Dendritic cell treated with granulocyte-macrophage colony-stimulating factor and Interleukin-4, amounts not matched to agents 40 ng/mL and 50 ng/mL, for 4 days (primary cell): ENCODE measurements at regions not wholly inside any gene's neighbourhood (a gene's known extent, or its start where the extent isn't known, plus 50 kb on each side); places are given as distances from the start of the nearest gene placed in this dataset.
"Not testable (repeated sequence)": the region's sequence is repeated elsewhere in the genome, so short reads cannot be mapped to it uniquely, and the experiment has no call there.

Experiments used
- H3K27ac Mint-ChIP-seq: one replicate; pipeline ENCODE4 v1.8.0; 2022; ENCODE audit warnings: mild to moderate bottlenecking, mixed read lengths
- H3K27me3 Mint-ChIP-seq: one replicate; pipeline ENCODE4 v1.8.0; 2022; ENCODE audit warnings: mild to moderate bottlenecking, mixed read lengths
- H3K36me3 Mint-ChIP-seq: one replicate; pipeline ENCODE4 v1.8.0; 2022; ENCODE audit warnings: low read depth, mixed read lengths
- H3K4me1 Mint-ChIP-seq: one replicate; pipeline ENCODE4 v1.8.0; 2022; ENCODE audit warnings: low read depth, mixed read lengths
- H3K4me3 Mint-ChIP-seq: one replicate; pipeline ENCODE4 v1.8.0; 2022; ENCODE audit warnings: mild to moderate bottlenecking, moderate library complexity, mixed read lengths
- H3K9me3 Mint-ChIP-seq: one replicate; pipeline ENCODE4 v1.8.0; 2022; ENCODE audit warnings: mixed read lengths
- intact Hi-C: fragments of 100-400 bp; cut with micrococcal nuclease; formaldehyde crosslinking; loops from one replicate; pipeline ENCODE4 v1.15.0; 2022

- Mint-ChIP-seq H3K9me3 (no peaks in the 10 kb centered on the region), H3K27me3 (no peaks in the 10 kb centered on the region), H3K36me3 (no peaks in the 10 kb centered on the region), H3K4me3 (no peak overlapping the region), H3K27ac (no peak overlapping the region), H3K4me1 (no peaks in the 10 kb centered on the region)
- intact Hi-C loops, result no loop called here
Observed at GRCh38 chr2:14773696-14774095, 141.2 kb downstream of the LRATD1 start.

- H3K27ac Mint-ChIP-seq, result no peak overlapping the region
- no peaks in the 10 kb centered on the region for H3K4me1 Mint-ChIP-seq
- no peaks in the 10 kb centered on the region for H3K36me3 Mint-ChIP-seq
- intact Hi-C loops, result no loop called here
- H3K4me3 Mint-ChIP-seq, result no peak overlapping the region
- H3K27me3 Mint-ChIP-seq, result no peaks in the 10 kb centered on the region
- no peaks in the 10 kb centered on the region for H3K9me3 Mint-ChIP-seq
Observed at GRCh38 chr2:14774436-14774968, 142.0 kb downstream of the LRATD1 start.

- intact Hi-C loops, result no loop called here
- Mint-ChIP-seq H3K36me3 (no peaks in the 10 kb centered on the region), H3K27ac (no peak overlapping the region), H3K4me1 (no peaks in the 10 kb centered on the region), H3K27me3 (no peaks in the 10 kb centered on the region), H3K9me3 (no peaks in the 10 kb centered on the region), H3K4me3 (no peak overlapping the region)
Observed at GRCh38 chr2:14776216-14776615, 143.7 kb downstream of the LRATD1 start.

DNA sequence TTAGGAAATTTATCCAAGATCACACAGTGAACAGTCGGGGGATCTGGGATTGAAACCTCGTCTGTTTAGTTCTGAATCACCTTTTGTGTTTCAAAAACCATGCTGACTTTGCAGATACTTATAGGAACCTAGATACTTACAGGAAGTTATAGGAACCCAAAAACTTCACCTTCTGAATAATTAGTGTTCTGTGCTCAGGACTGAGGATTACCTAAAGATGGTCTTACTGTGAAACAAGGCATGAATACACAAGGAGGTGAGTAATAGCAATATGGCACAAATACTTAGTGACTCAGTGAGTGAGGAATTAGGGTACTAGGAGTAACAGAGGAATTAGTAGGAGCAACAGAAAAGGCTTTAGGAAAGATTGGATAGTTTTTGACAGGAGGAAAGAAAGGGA, 145.5 kb downstream of the LRATD1 start:
- no peaks in the 10 kb centered on the region for H3K27me3 Mint-ChIP-seq
- H3K4me3 Mint-ChIP-seq, result no peak overlapping the region
- H3K9me3 Mint-ChIP-seq, result peaks cover 15% of the 10 kb centered on the region
- no peaks in the 10 kb centered on the region for H3K4me1 Mint-ChIP-seq
- intact Hi-C loops, result no loop called here
- no peaks in the 10 kb centered on the region for H3K36me3 Mint-ChIP-seq
- no peak overlapping the region for H3K27ac Mint-ChIP-seq

- intact Hi-C loops, result no loop called here
- Mint-ChIP-seq H3K4me3 (no peak overlapping the region), H3K36me3 (no peaks in the 10 kb centered on the region), H3K27me3 (no peaks in the 10 kb centered on the region), H3K9me3 (peaks cover 15% of the 10 kb centered on the region), H3K27ac (no peak overlapping the region), H3K4me1 (no peaks in the 10 kb centered on the region)
Observed at GRCh38 chr2:14779252-14779651, 146.7 kb downstream of the LRATD1 start.

DNA sequence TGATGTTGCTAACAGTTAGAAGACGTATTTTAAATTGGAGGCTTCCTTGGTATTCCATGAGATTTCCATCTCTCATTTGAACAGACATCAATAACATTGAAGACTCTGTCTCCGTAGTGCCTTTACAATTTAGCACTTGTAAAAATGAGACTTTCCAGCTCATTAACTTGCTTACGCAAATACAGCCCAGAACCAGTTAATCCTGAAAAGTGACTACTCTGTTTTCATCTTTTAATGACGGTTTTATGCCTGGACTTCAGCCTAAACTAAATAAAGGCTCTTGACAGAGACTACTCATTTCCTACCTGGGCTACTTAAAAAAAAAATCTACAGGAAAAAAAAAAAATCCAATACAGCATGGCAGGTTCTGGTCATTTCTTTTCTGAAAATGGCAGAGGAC, 148.6 kb downstream of the LRATD1 start:
- Mint-ChIP-seq H3K4me1 (no peaks in the 10 kb centered on the region), H3K27me3 (no peaks in the 10 kb centered on the region), H3K27ac (no peak overlapping the region), H3K4me3 (no peak overlapping the region), H3K36me3 (no peaks in the 10 kb centered on the region), H3K9me3 (peaks cover 15% of the 10 kb centered on the region)
- intact Hi-C loops, result no loop called here

- H3K36me3 Mint-ChIP-seq, H3K27ac Mint-ChIP-seq, H3K4me1 Mint-ChIP-seq, H3K4me3 Mint-ChIP-seq, intact Hi-C loops, H3K27me3 Mint-ChIP-seq: not testable (repeated sequence)
- H3K9me3 Mint-ChIP-seq, result peaks cover 43% of the 10 kb centered on the region
Observed at GRCh38 chr2:14788814-14789213, 156.3 kb downstream of the LRATD1 start.

DNA sequence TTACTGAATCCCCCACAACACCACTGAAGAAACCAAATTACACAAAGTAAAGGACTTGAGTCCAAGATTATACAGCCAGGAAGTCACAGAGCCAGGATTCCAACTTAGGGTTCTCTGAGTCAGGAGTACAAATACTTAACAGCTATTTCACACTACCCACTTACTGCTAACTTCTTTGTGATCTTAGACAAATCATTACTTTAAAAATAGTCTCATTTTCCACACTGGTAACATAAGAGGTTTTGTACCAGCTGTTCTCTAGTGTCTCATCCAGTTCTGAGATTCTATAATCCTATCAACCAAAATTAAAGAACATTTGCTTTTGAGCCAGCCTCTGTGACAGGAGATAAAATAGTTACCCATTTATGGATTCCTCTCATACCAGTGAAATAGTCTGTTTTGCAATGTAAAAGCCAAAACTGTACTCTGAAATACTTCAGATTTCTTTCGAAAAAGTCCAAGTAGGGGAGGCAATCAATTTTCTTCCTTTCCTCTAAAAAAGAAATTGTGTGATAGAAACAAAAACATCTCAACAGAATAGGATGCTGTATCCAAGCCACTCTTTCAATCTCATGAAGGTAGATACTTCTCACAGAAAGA, 157.6 kb downstream of the LRATD1 start:
- Mint-ChIP-seq H3K27me3 (no peaks in the 10 kb centered on the region), H3K4me1 (no peaks in the 10 kb centered on the region), H3K36me3 (no peaks in the 10 kb centered on the region), H3K9me3 (peaks cover 43% of the 10 kb centered on the region), H3K4me3 (no peak overlapping the region), H3K27ac (no peak overlapping the region)
- intact Hi-C loops, result no loop called here

DNA sequence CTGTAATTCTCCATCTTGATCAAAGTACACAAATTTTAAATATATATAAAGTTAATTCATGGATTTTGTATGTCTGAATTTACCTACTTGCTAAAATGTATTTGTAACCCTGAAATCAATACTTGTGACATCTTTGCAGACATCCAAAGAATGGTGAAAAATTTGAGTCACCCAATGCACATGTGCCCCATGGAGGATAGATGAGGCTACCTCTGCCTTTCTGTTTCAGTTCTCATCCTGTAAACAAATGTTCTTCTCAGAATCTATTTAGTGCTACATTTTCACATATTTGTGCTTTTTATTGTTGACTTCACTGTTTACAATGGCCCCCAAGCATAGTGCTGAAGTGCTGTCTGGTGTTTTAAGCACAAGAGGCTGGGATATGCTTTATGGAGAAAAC, 171.5 kb downstream of the LRATD1 start:
- intact Hi-C loops, result no loop called here
- peaks cover 35% of the 10 kb centered on the region for H3K9me3 Mint-ChIP-seq
- no peak overlapping the region for H3K4me3 Mint-ChIP-seq
- no peaks in the 10 kb centered on the region for H3K4me1 Mint-ChIP-seq
- H3K36me3 Mint-ChIP-seq, result no peaks in the 10 kb centered on the region
- H3K27me3 Mint-ChIP-seq, result no peaks in the 10 kb centered on the region
- no peak overlapping the region for H3K27ac Mint-ChIP-seq

DNA sequence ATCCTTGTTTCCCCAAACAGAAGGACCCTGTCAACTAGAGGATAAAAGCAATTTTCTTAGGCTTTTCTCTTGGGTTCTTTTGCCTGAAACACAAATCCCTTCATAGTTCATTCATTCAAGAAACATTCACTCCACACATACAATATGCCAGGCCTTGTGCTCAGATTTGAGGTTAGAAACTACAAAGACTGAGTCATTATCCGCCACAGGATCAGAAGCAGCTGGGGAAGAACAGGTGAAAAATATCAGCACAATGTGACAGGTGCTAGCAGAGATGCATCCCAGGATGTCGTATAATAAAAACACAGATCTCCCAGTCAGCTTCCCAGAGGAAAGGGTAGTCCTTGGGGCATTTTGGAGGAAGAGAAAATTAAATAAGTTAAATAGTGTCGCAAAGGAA, 172.4 kb downstream of the LRATD1 start:
- Mint-ChIP-seq H3K27me3 (no peaks in the 10 kb centered on the region), H3K9me3 (peaks cover 44% of the 10 kb centered on the region), H3K4me3 (no peak overlapping the region), H3K36me3 (no peaks in the 10 kb centered on the region), H3K27ac (no peak overlapping the region), H3K4me1 (no peaks in the 10 kb centered on the region)
- intact Hi-C loops, result no loop called here

GRCh38 chr2:14806613-14807012, 174.1 kb downstream of the LRATD1 start:
- H3K27me3 Mint-ChIP-seq, result no peaks in the 10 kb centered on the region
- no peak overlapping the region for H3K4me3 Mint-ChIP-seq
- peaks cover 51% of the 10 kb centered on the region for H3K9me3 Mint-ChIP-seq
- no peaks in the 10 kb centered on the region for H3K4me1 Mint-ChIP-seq
- no peaks in the 10 kb centered on the region for H3K36me3 Mint-ChIP-seq
- no peak overlapping the region for H3K27ac Mint-ChIP-seq
- intact Hi-C loops, result no loop called here

DNA sequence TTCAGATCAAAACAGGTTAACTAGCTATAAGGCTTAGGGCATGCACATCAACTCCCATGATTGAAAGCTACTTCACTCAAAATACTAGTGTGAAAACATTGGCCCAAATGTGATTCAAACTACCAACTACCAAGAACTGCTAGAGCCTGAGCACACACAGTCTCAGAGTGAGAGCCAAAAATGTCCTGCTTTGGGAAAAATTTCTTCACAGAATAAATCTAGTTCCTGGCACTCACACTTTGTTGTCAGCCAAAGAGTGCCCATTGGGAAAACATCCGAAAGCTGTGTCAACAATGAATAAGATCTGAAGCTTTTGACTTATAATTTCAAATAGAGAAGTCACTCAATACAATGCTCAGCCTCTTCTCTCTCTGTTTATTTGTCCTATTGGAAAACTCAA, 182.7 kb downstream of the LRATD1 start:
- Mint-ChIP-seq H3K27me3 (no peaks in the 10 kb centered on the region), H3K9me3 (peaks cover 67% of the 10 kb centered on the region), H3K27ac (no peak overlapping the region), H3K4me1 (no peaks in the 10 kb centered on the region), H3K36me3 (no peaks in the 10 kb centered on the region), H3K4me3 (no peak overlapping the region)
- intact Hi-C loops, result no loop called here

- intact Hi-C loops, result no loop called here
- Mint-ChIP-seq H3K36me3 (no peaks in the 10 kb centered on the region), H3K9me3 (peaks cover 75% of the 10 kb centered on the region), H3K27ac (no peak overlapping the region), H3K4me3 (no peak overlapping the region), H3K27me3 (no peaks in the 10 kb centered on the region), H3K4me1 (no peaks in the 10 kb centered on the region)
Observed at GRCh38 chr2:14816069-14817060, 183.8 kb downstream of the LRATD1 start.

DNA sequence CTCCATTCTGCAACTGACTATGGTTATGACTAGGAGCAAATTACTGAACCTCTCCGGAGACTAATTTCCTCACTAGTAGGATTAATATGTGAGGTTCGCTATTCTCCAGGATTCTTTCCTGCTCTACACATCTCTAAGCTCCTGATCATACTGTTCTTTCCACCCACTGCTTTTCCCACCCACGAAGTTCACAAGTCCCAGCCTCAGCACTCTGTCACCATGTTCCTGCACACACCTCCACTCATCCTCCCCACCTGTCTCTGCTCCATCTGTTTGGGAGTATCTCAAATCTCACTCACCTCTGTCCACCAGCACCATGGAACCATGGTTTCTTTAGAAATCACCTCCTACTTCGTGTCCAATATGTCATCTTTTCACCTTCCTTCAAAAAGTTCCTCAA, 185.3 kb downstream of the LRATD1 start:
- H3K4me1 Mint-ChIP-seq, result no peaks in the 10 kb centered on the region
- H3K4me3 Mint-ChIP-seq, result no peak overlapping the region
- H3K27me3 Mint-ChIP-seq, result no peaks in the 10 kb centered on the region
- H3K27ac Mint-ChIP-seq, result no peak overlapping the region
- intact Hi-C loops, result no loop called here
- H3K36me3 Mint-ChIP-seq, result no peaks in the 10 kb centered on the region
- H3K9me3 Mint-ChIP-seq, result peaks cover 64% of the 10 kb centered on the region
